H1 (cell line): ENCODE measurements at regions not wholly inside any gene's neighbourhood (a gene's known extent, or its start where the extent isn't known, plus 50 kb on each side); places are given as distances from the start of the nearest gene placed in this dataset.

ENCODE experiments used
- BCL11A ChIP-seq, 2 experiments: IDR thresholded peaks; one replicate each; pipeline ENCODE4 v1.6.1; 2011; ENCODE audit warnings: low read depth in 2 of 2, low read length in 2 of 2, mild to moderate bottlenecking in 2 of 2
- BRCA1 ChIP-seq: IDR thresholded peaks from 2 replicates; pipeline ENCODE4 v1.6.1; 2012; ENCODE audit warnings: low read depth, low read length, improper control_type of control experiment
- EP300 ChIP-seq, 2 experiments: IDR thresholded peaks; 1 replicate in 1 of 2; 2 replicates in 1 of 2; pipeline ENCODE4 v1.6.1; 2011 to 2012; ENCODE audit warnings: low read depth in 2 of 2, low read length in 2 of 2, mild to moderate bottlenecking in 2 of 2, borderline replicate concordance in 1 of 2, inconsistent platforms in 1 of 2, moderate library complexity in 1 of 2
- KDM4A ChIP-seq: IDR thresholded peaks from one replicate; pipeline ENCODE4 v1.7.1; 2012; ENCODE audit warnings: low read depth, mild to moderate bottlenecking, moderate library complexity, low read length, inconsistent platforms; ENCODE audit not compliant: severe bottlenecking
- KDM5A ChIP-seq: fragments of 200-600 bp; IDR thresholded peaks from 2 replicates; pipeline ENCODE4 v1.7.1; 2012; ENCODE audit warnings: mild to moderate bottlenecking, low read length, inconsistent platforms, mixed read lengths
- RNF2 ChIP-seq: fragments of 200-900, 300-1000 bp; sonication (generic); IDR thresholded peaks from 2 replicates; pipeline ENCODE4 v1.7.1; 2016; ENCODE audit warnings: borderline replicate concordance, low read depth, mild to moderate bottlenecking, antibody characterized with exemption, low read length; ENCODE audit not compliant: poor library complexity, severe bottlenecking; ENCODE audit errors: missing control alignments
- RXRA ChIP-seq: IDR thresholded peaks from 2 replicates; pipeline ENCODE4 v1.6.1; 2011; ENCODE audit warnings: low read depth, mild to moderate bottlenecking, low read length, moderate library complexity; ENCODE audit not compliant: insufficient read depth
- SAP30 ChIP-seq: fragments of 300-600 bp; sonication (generic); IDR thresholded peaks from 2 replicates; pipeline ENCODE4 v1.7.1; 2012; ENCODE audit warnings: low read length, moderate library complexity, mild to moderate bottlenecking, inconsistent platforms; ENCODE audit not compliant: insufficient read depth, insufficient replicate concordance
- SIX5 ChIP-seq: IDR thresholded peaks from 2 replicates; pipeline ENCODE4 v1.6.1; 2011; ENCODE audit warnings: mild to moderate bottlenecking, low read depth, low read length
- TBP ChIP-seq: IDR thresholded peaks from 2 replicates; pipeline ENCODE4 v1.6.1; 2011; ENCODE audit warnings: low read depth, low read length, improper control_type of control experiment
- TCF12 ChIP-seq: IDR thresholded peaks from 2 replicates; pipeline ENCODE4 v1.6.1; 2011; ENCODE audit warnings: low read depth, mild to moderate bottlenecking, low read length

- TF ChIP-seq RNF2 = no peak
- no peak for TF ChIP-seq SAP30
- no peak for TF ChIP-seq SIX5
- TF ChIP-seq EP300 (IDR thresholded peaks at IDR 0.05; ENCODE audit: borderline replicate concordance in 1 of 2, low read depth in 2 of 2, low read length in 2 of 2) = no peak
- no peak for TF ChIP-seq TCF12
- TF ChIP-seq BRCA1 = no peak
- TF ChIP-seq BCL11A (IDR thresholded peaks at IDR 0.05; ENCODE audit: low read depth in 2 of 2, low read length in 2 of 2) = no peak
- TF ChIP-seq KDM4A = no peak
- TF ChIP-seq RXRA = no peak
- TF ChIP-seq KDM5A = no peak
- TF ChIP-seq TBP = no peak
These were observed 1674.9 kb downstream of the REEP3 start (continued) for GRCh38 chr10:65196111-65196510.
